ENCODE measurements at regions not wholly inside any gene's neighbourhood (a gene's known extent, or its start where the extent isn't known, plus 50 kb on each side); places are given as distances from the start of the nearest gene placed in this dataset.

DNA sequence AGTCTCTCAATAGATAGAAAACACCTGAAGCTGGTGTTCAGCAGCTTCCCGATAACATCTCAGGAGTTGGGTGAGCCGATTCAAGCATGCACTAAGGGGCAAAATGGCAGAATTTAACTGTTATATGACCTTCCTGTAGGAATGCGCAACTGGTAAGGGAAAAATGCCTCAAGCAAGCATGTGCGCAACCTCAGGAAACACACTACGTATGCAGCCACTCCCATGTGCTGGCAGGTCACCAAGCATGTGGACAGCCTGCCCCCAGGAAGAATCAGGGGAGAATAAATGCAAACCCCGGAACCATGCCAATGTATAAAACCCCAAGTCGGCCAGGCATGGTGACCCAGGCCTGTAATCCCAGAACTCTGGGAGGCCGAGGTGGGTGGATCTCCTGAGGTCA, 645.6 kb downstream of the NYAP2 start:
- TF ChIP-seq, protein P1, sequence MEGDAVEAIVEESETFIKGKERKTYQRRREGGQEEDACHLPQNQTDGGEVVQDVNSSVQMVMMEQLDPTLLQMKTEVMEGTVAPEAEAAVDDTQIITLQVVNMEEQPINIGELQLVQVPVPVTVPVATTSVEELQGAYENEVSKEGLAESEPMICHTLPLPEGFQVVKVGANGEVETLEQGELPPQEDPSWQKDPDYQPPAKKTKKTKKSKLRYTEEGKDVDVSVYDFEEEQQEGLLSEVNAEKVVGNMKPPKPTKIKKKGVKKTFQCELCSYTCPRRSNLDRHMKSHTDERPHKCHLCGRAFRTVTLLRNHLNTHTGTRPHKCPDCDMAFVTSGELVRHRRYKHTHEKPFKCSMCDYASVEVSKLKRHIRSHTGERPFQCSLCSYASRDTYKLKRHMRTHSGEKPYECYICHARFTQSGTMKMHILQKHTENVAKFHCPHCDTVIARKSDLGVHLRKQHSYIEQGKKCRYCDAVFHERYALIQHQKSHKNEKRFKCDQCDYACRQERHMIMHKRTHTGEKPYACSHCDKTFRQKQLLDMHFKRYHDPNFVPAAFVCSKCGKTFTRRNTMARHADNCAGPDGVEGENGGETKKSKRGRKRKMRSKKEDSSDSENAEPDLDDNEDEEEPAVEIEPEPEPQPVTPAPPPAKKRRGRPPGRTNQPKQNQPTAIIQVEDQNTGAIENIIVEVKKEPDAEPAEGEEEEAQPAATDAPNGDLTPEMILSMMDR (IDR thresholded peaks at IDR 0.05; ENCODE audit: insufficient read depth, low read length, poor library complexity, severe bottlenecking), result no peak
- no peak for TF ChIP-seq EZH2phosphoT487 (conservative IDR thresholded peaks at IDR 0.05; ENCODE audit: low read length)

DNA sequence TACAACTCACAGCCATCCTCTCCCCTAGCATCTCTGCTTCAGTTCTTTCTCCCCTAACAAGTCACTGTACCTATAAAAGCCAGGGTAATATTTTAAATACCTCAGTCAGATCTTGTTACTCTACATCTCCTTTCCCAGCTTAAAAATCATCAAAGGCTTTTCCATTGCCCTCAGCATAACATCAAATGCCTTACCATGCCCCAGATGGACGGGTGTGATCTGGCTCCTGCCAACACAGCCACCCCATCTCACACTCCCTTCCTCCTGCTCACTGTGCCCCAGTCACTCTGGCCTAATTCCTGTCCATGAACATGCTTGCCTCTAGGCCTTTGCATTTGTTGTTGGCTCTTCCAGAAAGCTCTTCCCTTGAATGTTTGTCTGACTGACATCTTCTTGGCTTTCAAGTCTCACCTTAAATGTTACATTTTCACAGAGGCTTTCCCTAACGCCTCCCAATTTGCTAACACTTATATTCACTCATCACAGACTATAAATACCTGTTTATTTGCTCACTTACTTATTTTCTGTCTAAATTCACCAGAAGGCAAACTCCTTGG, 640.9 kb downstream of the NYAP2 start:
- Histone ChIP-seq H3K9ac (ENCODE audit: low read length) (no peak overlapping the region), H3K9me2 (replicated peaks; ENCODE audit: insufficient read depth, low read length) (no peaks in the 10 kb centered on the region), H4K20me1 (ENCODE audit: low read depth, low read length) (no peaks in the 10 kb centered on the region), H3K4me2 (ENCODE audit: low read depth, low read length, poor library complexity, severe bottlenecking) (no peak overlapping the region), H3K9me3 (ENCODE audit: insufficient read depth, low read length) (no peaks in the 10 kb centered on the region), H3K79me2 (ENCODE audit: insufficient read depth, low read length) (no peaks in the 10 kb centered on the region), H3K27me3 (ENCODE audit: low read length) (no peaks in the 10 kb centered on the region), H2AFZ (ENCODE audit: low read depth, low read length, severe bottlenecking) (no peak overlapping the region), H3K4me3 (ENCODE audit: insufficient read depth, low read length, poor library complexity, severe bottlenecking) (no peak overlapping the region), H3K27ac (ENCODE audit: low read depth, low read length) (no peak overlapping the region), H3F3A (ENCODE audit: insufficient read depth) (no peaks in the 10 kb centered on the region), H3K36me3 (ENCODE audit: low read length) (no peaks in the 10 kb centered on the region)
- TF ChIP-seq, protein P1 (IDR thresholded peaks at IDR 0.05; ENCODE audit: insufficient read depth, low read length, poor library complexity, severe bottlenecking), result no peak
- TF ChIP-seq EZH2phosphoT487 (conservative IDR thresholded peaks at IDR 0.05; ENCODE audit: low read length), result no peak

More for the DNA sequence above, 645.6 kb downstream of the NYAP2 start:
- H3K79me2 ChIP-seq (ENCODE audit: insufficient read depth, low read length), result no peaks in the 10 kb centered on the region
- no peaks in the 10 kb centered on the region for H3F3A ChIP-seq (ENCODE audit: insufficient read depth)
- H3K4me3 ChIP-seq (ENCODE audit: insufficient read depth, low read length, poor library complexity, severe bottlenecking), result no peak overlapping the region
- no peak overlapping the region for H3K4me2 ChIP-seq (ENCODE audit: low read depth, low read length, poor library complexity, severe bottlenecking)
- H3K9me3 ChIP-seq (ENCODE audit: insufficient read depth, low read length), result no peaks in the 10 kb centered on the region
- H3K27ac ChIP-seq (ENCODE audit: low read depth, low read length), result no peak overlapping the region
- H4K20me1 ChIP-seq (ENCODE audit: low read depth, low read length), result no peaks in the 10 kb centered on the region
- H3K9me2 ChIP-seq (replicated peaks; ENCODE audit: insufficient read depth, low read length), result no peaks in the 10 kb centered on the region
- H3K9ac ChIP-seq (ENCODE audit: low read length), result no peak overlapping the region
- no peak overlapping the region for H2AFZ ChIP-seq (ENCODE audit: low read depth, low read length, severe bottlenecking)
- H3K36me3 ChIP-seq (ENCODE audit: low read length), result no peaks in the 10 kb centered on the region
- H3K27me3 ChIP-seq (ENCODE audit: low read length), result no peaks in the 10 kb centered on the region

DNA sequence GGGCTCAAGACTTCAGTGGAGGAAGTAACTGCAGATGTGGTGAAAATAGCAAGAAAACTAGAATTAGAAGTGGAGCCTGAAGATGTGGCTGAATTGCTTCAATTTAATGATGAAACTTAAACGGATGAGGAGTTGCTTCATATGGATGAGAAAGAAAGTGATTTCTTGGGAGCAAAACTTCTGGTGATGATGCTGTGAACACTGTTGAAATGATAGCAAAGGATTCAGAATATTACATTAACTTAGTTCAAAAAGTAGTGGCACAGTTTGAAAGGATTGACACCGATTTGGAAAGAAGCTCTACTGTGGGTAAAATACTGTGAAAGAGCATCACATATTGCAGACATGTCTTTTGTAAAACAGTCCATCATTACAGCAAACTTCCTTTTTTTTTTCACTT, 638.0 kb downstream of the NYAP2 start:
- H3F3A ChIP-seq (ENCODE audit: insufficient read depth), result no peaks in the 10 kb centered on the region
- no peak overlapping the region for H2AFZ ChIP-seq (ENCODE audit: low read depth, low read length, severe bottlenecking)
- H3K9me2 ChIP-seq (replicated peaks; ENCODE audit: insufficient read depth, low read length), result no peaks in the 10 kb centered on the region
- no peak overlapping the region for H3K4me3 ChIP-seq (ENCODE audit: insufficient read depth, low read length, poor library complexity, severe bottlenecking)
- no peaks in the 10 kb centered on the region for H3K9me3 ChIP-seq (ENCODE audit: insufficient read depth, low read length)
- no peaks in the 10 kb centered on the region for H3K79me2 ChIP-seq (ENCODE audit: insufficient read depth, low read length)
- H3K36me3 ChIP-seq (ENCODE audit: low read length), result no peaks in the 10 kb centered on the region
- H3K27me3 ChIP-seq (ENCODE audit: low read length), result no peaks in the 10 kb centered on the region
- no peaks in the 10 kb centered on the region for H4K20me1 ChIP-seq (ENCODE audit: low read depth, low read length)
- no peak overlapping the region for H3K4me2 ChIP-seq (ENCODE audit: low read depth, low read length, poor library complexity, severe bottlenecking)
- no peak for TF ChIP-seq EZH2phosphoT487 (conservative IDR thresholded peaks at IDR 0.05; ENCODE audit: low read length)
- TF ChIP-seq, protein P1 (IDR thresholded peaks at IDR 0.05; ENCODE audit: insufficient read depth, low read length, poor library complexity, severe bottlenecking), result no peak
- H3K27ac ChIP-seq (ENCODE audit: low read depth, low read length), result no peak overlapping the region
- H3K9ac ChIP-seq (ENCODE audit: low read length), result no peak overlapping the region
